HG02759 (cell line): ENCODE measurements at regions not wholly inside any gene's neighbourhood (a gene's known extent, or its start where the extent isn't known, plus 50 kb on each side); places are given as distances from the start of the nearest gene placed in this dataset.
"Not testable (repeated sequence)": the region's sequence is repeated elsewhere in the genome, so short reads cannot be mapped to it uniquely, and the experiment has no call there.

Source experiments
- ATAC-seq: cut with Tn5 transposase; IDR thresholded peaks from one replicate; pipeline ENCODE4 v1.9.1; 2021; ENCODE audit warnings: mild to moderate bottlenecking, moderate library complexity; ENCODE audit not compliant: unreplicated experiment

GRCh38 chr1:14177866-14178265 is 420.6 kb upstream of the KAZN start:
- not testable (repeated sequence) for ATAC-seq

GRCh38 chr1:14180738-14181137 is 417.7 kb upstream of the KAZN start:
- no peak for ATAC-seq

- no peak for ATAC-seq
Measured at GRCh38 chr1:14181191-14181795, 417.2 kb upstream of the KAZN start.

GRCh38 chr1:14182856-14183255 is 415.6 kb upstream of the KAZN start:
- no peak for ATAC-seq

- no peak for ATAC-seq
Measured at GRCh38 chr1:14183329-14183728, 415.2 kb upstream of the KAZN start.

GRCh38 chr1:14184454-14184853 is 414.0 kb upstream of the KAZN start:
- ATAC-seq = no peak

GRCh38 chr1:14189381-14189780 is 409.1 kb upstream of the KAZN start:
- no peak for ATAC-seq

- ATAC-seq = no peak
Measured at GRCh38 chr1:14190508-14190907, 408.0 kb upstream of the KAZN start.

- no peak for ATAC-seq
Measured at GRCh38 chr1:14194511-14194910, 404.0 kb upstream of the KAZN start.

GRCh38 chr1:14205066-14205465 is 393.4 kb upstream of the KAZN start:
- ATAC-seq = no peak

GRCh38 chr1:14215151-14215550 is 383.3 kb upstream of the KAZN start:
- no peak for ATAC-seq

GRCh38 chr1:14217384-14217783 is 381.1 kb upstream of the KAZN start:
- no peak for ATAC-seq

GRCh38 chr1:14220324-14220723 is 378.2 kb upstream of the KAZN start:
- ATAC-seq = no peak

GRCh38 chr1:14220811-14221210 is 377.7 kb upstream of the KAZN start:
- no peak for ATAC-seq

- no peak for ATAC-seq
Measured at GRCh38 chr1:14222086-14222485, 376.4 kb upstream of the KAZN start.

GRCh38 chr1:14228677-14229076 is 369.8 kb upstream of the KAZN start:
- no peak for ATAC-seq

- ATAC-seq = no peak
Measured at GRCh38 chr1:14233510-14233909, 365.0 kb upstream of the KAZN start.

GRCh38 chr1:14236097-14236496 is 362.4 kb upstream of the KAZN start:
- no peak for ATAC-seq

GRCh38 chr1:14238472-14239307 is 359.8 kb upstream of the KAZN start:
- ATAC-seq = no peak

- no peak for ATAC-seq
Measured at GRCh38 chr1:14240265-14240664, 358.2 kb upstream of the KAZN start.

GRCh38 chr1:14242123-14242522 is 356.4 kb upstream of the KAZN start:
- no peak for ATAC-seq

- no peak for ATAC-seq
Measured at GRCh38 chr1:14242870-14243269, 355.6 kb upstream of the KAZN start.

GRCh38 chr1:14245954-14246353 is 352.5 kb upstream of the KAZN start:
- no peak for ATAC-seq
